ENCODE measurements at regions not wholly inside any gene's neighbourhood (a gene's known extent, or its start where the extent isn't known, plus 50 kb on each side); places are given as distances from the start of the nearest gene placed in this dataset.

GRCh38 chr6:1002989-1003388 is 308.9 kb upstream of the FOXQ1 start:
- no peak for TF ChIP-seq POLR2A (IDR thresholded peaks at IDR 0.05; ENCODE audit: low read length)
- TF ChIP-seq GATA1 (IDR thresholded peaks at IDR 0.05; ENCODE audit: low read depth, low read length): no peak
